ENCODE measurements at regions not wholly inside any gene's neighbourhood (a gene's known extent, or its start where the extent isn't known, plus 50 kb on each side); places are given as distances from the start of the nearest gene placed in this dataset.

GRCh38 chr4:126431049-126431448, 1116.3 kb downstream of the FAT4 start:
- no peak for TF ChIP-seq POLR2A (IDR thresholded peaks at IDR 0.05; ENCODE audit: low read depth, low read length)
- no peak for TF ChIP-seq POLR2AphosphoS5 (IDR thresholded peaks at IDR 0.05; ENCODE audit: low read depth, low read length)
- TF ChIP-seq SPI1 (IDR thresholded peaks at IDR 0.05; ENCODE audit: low read depth, low read length): no peak
